HT-29 (cell line): ENCODE measurements at regions not wholly inside any gene's neighbourhood (a gene's known extent, or its start where the extent isn't known, plus 50 kb on each side); places are given as distances from the start of the nearest gene placed in this dataset.
"Not testable (repeated sequence)": the region's sequence is repeated elsewhere in the genome, so short reads cannot be mapped to it uniquely, and the experiment has no call there.

Experiments
- DNase-seq: peaks from one replicate; pipeline ENCODE4 v3.0.0-alpha.2; 2015; ENCODE audit warnings: low spot score

GRCh38 chr10:61050120-61050745 lies 106.2 kb upstream of the RHOBTB1 start:
- DNase-seq: no peak

GRCh38 chr10:61049386-61049785 lies 105.4 kb upstream of the RHOBTB1 start:
- no peak for DNase-seq

- no peak for DNase-seq
Observed at GRCh38 chr10:61047788-61048560, 104.0 kb upstream of the RHOBTB1 start.

- no peak for DNase-seq
Observed at GRCh38 chr10:61047081-61047480, 103.1 kb upstream of the RHOBTB1 start.

- DNase-seq: not testable (repeated sequence)
Observed at GRCh38 chr10:61045480-61045879, 101.5 kb upstream of the RHOBTB1 start.

GRCh38 chr10:61042533-61042932 lies 98.5 kb upstream of the RHOBTB1 start:
- DNase-seq: no peak

GRCh38 chr10:61040399-61041016 lies 96.5 kb upstream of the RHOBTB1 start:
- no peak for DNase-seq

GRCh38 chr10:61039868-61040267 lies 95.9 kb upstream of the RHOBTB1 start:
- no peak for DNase-seq

GRCh38 chr10:61037261-61037830 lies 93.4 kb upstream of the RHOBTB1 start:
- DNase-seq: not testable (repeated sequence)

GRCh38 chr10:61036148-61036547 lies 92.2 kb upstream of the RHOBTB1 start:
- DNase-seq: not testable (repeated sequence)

- no peak for DNase-seq
Observed at GRCh38 chr10:61031341-61031740, 87.4 kb upstream of the RHOBTB1 start.

GRCh38 chr10:61029411-61029810 lies 85.4 kb upstream of the RHOBTB1 start:
- no peak for DNase-seq

- no peak for DNase-seq
Observed at GRCh38 chr10:61028861-61029361, 84.9 kb upstream of the RHOBTB1 start.

- peak; percentile 36 for DNase-seq
Observed at GRCh38 chr10:61024856-61025201, 80.8 kb upstream of the RHOBTB1 start.

GRCh38 chr10:61024151-61024855 lies 80.3 kb upstream of the RHOBTB1 start:
- DNase-seq: no peak

- DNase-seq: no peak
Observed at GRCh38 chr10:61023053-61023452, 79.1 kb upstream of the RHOBTB1 start.

- DNase-seq: no peak
Observed at GRCh38 chr10:61021926-61022325, 77.9 kb upstream of the RHOBTB1 start.

GRCh38 chr10:61020420-61021158 lies 76.6 kb upstream of the RHOBTB1 start:
- DNase-seq: no peak

- no peak for DNase-seq
Observed at GRCh38 chr10:61018146-61018545, 74.2 kb upstream of the RHOBTB1 start.

GRCh38 chr10:61016630-61017029 lies 72.6 kb upstream of the RHOBTB1 start:
- DNase-seq: no peak

GRCh38 chr10:61016007-61016406 lies 72.0 kb upstream of the RHOBTB1 start:
- no peak for DNase-seq
